ENCODE measurements at regions not wholly inside any gene's neighbourhood (a gene's known extent, or its start where the extent isn't known, plus 50 kb on each side); places are given as distances from the start of the nearest gene placed in this dataset.

DNA sequence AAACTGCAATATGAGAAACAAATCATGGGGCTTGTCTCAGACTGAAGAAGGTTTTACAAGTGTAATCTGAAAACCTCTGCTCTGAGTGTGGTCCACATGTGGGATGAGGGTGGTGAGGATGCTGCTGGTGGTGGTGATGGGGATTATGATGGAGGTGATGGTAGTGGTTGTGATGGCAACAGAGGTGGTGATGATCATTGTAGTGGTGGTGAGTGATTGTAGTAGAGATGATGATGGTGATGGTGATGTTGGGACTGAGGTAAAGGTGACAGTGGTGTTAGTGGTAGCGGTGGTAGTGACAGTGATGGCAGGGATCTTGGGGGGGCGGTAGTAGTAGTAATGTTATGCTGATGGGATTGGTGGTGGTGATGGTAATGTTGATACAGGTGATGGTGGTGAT lies 217.8 kb downstream of the ANAPC1 start:
- Histone ChIP-seq H3K9me2 (ENCODE audit: insufficient read depth, low read length) (no peaks in the 10 kb centered on the region), H3K4me1 (ENCODE audit: insufficient read depth, low read length, poor library complexity, severe bottlenecking) (peaks cover 54% of the 10 kb centered on the region), H3K9me3 (ENCODE audit: low read length) (peaks cover 22% of the 10 kb centered on the region; the same call in 1 of the 2 replicates), H4K20me1 (ENCODE audit: insufficient read depth, low read length) (no peaks in the 10 kb centered on the region), H3K79me2 (ENCODE audit: insufficient read depth, low read depth, low read length) (no peaks in the 10 kb centered on the region), H2AFZ (ENCODE audit: low read length) (no peak overlapping the region), H3K4me3 (ENCODE audit: low read depth, low read length, poor library complexity, severe bottlenecking) (no peak overlapping the region), H3K27ac (ENCODE audit: low read depth, low read length, poor library complexity, severe bottlenecking) (no peak overlapping the region), H3K4me2 (ENCODE audit: low read length) (no peak overlapping the region), H3K36me3 (ENCODE audit: insufficient read depth, low read length) (peaks cover 19% of the 10 kb centered on the region)
- no TSS peak for BruUV-seq (replicated peaks)
- TF ChIP-seq, protein P1, sequence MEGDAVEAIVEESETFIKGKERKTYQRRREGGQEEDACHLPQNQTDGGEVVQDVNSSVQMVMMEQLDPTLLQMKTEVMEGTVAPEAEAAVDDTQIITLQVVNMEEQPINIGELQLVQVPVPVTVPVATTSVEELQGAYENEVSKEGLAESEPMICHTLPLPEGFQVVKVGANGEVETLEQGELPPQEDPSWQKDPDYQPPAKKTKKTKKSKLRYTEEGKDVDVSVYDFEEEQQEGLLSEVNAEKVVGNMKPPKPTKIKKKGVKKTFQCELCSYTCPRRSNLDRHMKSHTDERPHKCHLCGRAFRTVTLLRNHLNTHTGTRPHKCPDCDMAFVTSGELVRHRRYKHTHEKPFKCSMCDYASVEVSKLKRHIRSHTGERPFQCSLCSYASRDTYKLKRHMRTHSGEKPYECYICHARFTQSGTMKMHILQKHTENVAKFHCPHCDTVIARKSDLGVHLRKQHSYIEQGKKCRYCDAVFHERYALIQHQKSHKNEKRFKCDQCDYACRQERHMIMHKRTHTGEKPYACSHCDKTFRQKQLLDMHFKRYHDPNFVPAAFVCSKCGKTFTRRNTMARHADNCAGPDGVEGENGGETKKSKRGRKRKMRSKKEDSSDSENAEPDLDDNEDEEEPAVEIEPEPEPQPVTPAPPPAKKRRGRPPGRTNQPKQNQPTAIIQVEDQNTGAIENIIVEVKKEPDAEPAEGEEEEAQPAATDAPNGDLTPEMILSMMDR (conservative IDR thresholded peaks at IDR 0.05; ENCODE audit: low read length): no peak
- TF ChIP-seq EZH2phosphoT487 (IDR thresholded peaks at IDR 0.05; ENCODE audit: borderline replicate concordance, low read depth, low read length): no peak
- intact Hi-C loops (cut with micrococcal nuclease; ENCODE audit: unreplicated experiment): no loop called here
- ChIA-PET CTCF (ENCODE audit: unreplicated experiment) (no interaction called here), POLR2A (no interaction called here)
- DNase-seq (ENCODE audit: low spot score): no peak

DNA sequence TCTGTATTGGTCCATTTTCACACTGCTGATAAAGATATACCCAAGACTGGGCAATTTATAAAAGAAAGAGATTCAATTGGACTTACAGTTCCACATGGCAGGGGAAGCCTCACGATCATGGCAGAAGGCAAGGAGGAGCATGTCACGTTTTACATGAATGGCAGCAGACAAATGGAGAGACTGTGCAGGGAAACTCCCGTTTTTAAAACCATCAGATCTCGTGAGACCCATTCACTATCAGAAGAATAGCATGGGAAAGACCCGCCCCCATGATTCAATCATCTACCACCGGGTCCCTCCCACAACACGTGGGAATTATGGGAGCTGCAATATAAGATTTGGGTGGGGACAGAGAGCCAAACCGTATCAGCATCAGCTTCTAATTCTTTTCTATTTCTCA lies 217.0 kb downstream of the ANAPC1 start:
- CTCF ChIA-PET (ENCODE audit: unreplicated experiment): no interaction called here
- no peak for DNase-seq (ENCODE audit: low spot score)
- Histone ChIP-seq H3K9me3 (ENCODE audit: low read length) (peaks cover 22% of the 10 kb centered on the region; the same call in 1 of the 2 replicates), H3K4me3 (ENCODE audit: low read depth, low read length, poor library complexity, severe bottlenecking) (no peak overlapping the region), H3K79me2 (ENCODE audit: insufficient read depth, low read depth, low read length) (no peaks in the 10 kb centered on the region), H3K36me3 (ENCODE audit: insufficient read depth, low read length) (peaks cover 19% of the 10 kb centered on the region), H3K27ac (ENCODE audit: low read depth, low read length, poor library complexity, severe bottlenecking) (no peak overlapping the region), H3K4me2 (ENCODE audit: low read length) (no peak overlapping the region), H3K4me1 (ENCODE audit: insufficient read depth, low read length, poor library complexity, severe bottlenecking) (peaks cover 60% of the 10 kb centered on the region), H3K9me2 (ENCODE audit: insufficient read depth, low read length) (no peaks in the 10 kb centered on the region), H2AFZ (ENCODE audit: low read length) (no peak overlapping the region), H4K20me1 (ENCODE audit: insufficient read depth, low read length) (no peaks in the 10 kb centered on the region)
- no peak for TF ChIP-seq EZH2phosphoT487 (IDR thresholded peaks at IDR 0.05; ENCODE audit: borderline replicate concordance, low read depth, low read length)
- TF ChIP-seq, protein P1 (conservative IDR thresholded peaks at IDR 0.05; ENCODE audit: low read length): no peak
- no TSS peak for BruUV-seq (replicated peaks)
- intact Hi-C loops (cut with micrococcal nuclease; ENCODE audit: unreplicated experiment): no loop called here
- POLR2A ChIA-PET: interaction anchor here (1.9 kb wide), 1 partner anchor 11 kb away, joined by 8 read pairs; no protein-coding TSS in a partner anchor

DNA sequence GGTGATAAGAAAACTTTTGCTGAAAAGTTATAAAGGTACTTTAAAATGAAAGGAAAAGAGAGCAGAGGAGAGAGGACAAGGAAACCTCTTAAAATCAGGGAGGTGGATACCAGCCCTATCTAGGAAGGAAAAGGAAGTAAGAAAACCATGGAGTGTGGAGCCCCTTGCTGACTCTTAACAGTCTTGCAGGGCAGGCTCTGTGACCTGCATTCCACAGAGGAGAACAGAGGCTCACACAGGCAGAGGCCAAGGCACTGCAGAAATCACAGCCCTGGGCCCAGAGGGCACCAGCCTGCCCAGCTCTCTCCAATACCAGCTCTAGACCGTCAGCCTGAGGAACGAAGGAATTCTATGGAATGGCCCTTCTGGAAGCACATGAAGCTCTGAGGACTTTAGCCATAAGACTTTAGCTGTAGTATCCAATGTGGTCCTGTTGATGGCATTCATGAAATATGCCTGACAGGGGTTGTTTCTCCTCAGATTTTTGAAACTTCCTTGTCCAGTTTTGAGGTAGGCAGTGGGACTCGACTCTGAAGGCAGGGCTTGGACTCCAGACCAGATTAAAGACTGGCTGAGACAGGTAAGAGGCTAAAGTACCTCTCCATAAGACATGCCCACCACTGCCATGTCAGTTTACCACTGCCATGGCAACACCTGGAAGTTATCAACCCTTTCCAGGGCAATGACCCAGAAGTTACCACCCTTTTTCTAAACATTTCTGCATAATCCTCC lies 216.3 kb downstream of the ANAPC1 start:
- no peaks in the 10 kb centered on the region for H3K79me2 ChIP-seq (ENCODE audit: insufficient read depth, low read depth, low read length)
- BruUV-seq (replicated peaks): no TSS peak
- H3K27ac ChIP-seq (ENCODE audit: low read depth, low read length, poor library complexity, severe bottlenecking): no peak overlapping the region
- TF ChIP-seq EZH2phosphoT487 (IDR thresholded peaks at IDR 0.05; ENCODE audit: borderline replicate concordance, low read depth, low read length): no peak
- TF ChIP-seq, protein P1 (conservative IDR thresholded peaks at IDR 0.05; ENCODE audit: low read length): no peak
- ChIA-PET POLR2A (interaction anchor here (1.0 to 1.9 kb wide), 2 partner anchors 10 to 35 kb away, joined by 3 to 8 read pairs; no protein-coding TSS in a partner anchor), CTCF (ENCODE audit: unreplicated experiment) (no interaction called here)
- no peak overlapping the region for H3K4me2 ChIP-seq (ENCODE audit: low read length)
- no peak for DNase-seq (ENCODE audit: low spot score)
- no peak overlapping the region for H3K4me3 ChIP-seq (ENCODE audit: low read depth, low read length, poor library complexity, severe bottlenecking)
- no peaks in the 10 kb centered on the region for H4K20me1 ChIP-seq (ENCODE audit: insufficient read depth, low read length)
- H3K9me3 ChIP-seq (ENCODE audit: low read length): peaks cover 22% of the 10 kb centered on the region; the same call in 1 of the 2 replicates
- peaks cover 53% of the 10 kb centered on the region for H3K4me1 ChIP-seq (ENCODE audit: insufficient read depth, low read length, poor library complexity, severe bottlenecking)
- intact Hi-C loops (cut with micrococcal nuclease; ENCODE audit: unreplicated experiment): no loop called here
- no peaks in the 10 kb centered on the region for H3K9me2 ChIP-seq (ENCODE audit: insufficient read depth, low read length)
- peaks cover 19% of the 10 kb centered on the region for H3K36me3 ChIP-seq (ENCODE audit: insufficient read depth, low read length)
- no peak overlapping the region for H2AFZ ChIP-seq (ENCODE audit: low read length)
